Hepatocyte (in vitro differentiated cells): ENCODE measurements at regions not wholly inside any gene's neighbourhood (a gene's known extent, or its start where the extent isn't known, plus 50 kb on each side); places are given as distances from the start of the nearest gene placed in this dataset.

Experiments used
- DNase-seq: peaks from one replicate; pipeline ENCODE4 v3.0.0-alpha.2; 2016; ENCODE audit warnings: low spot score
- H2AFZ ChIP-seq: fragments of 200-600 bp; sonication (generic); 2 replicates; pipeline ENCODE4 v1.6.0; 2016; ENCODE audit warnings: antibody characterized with exemption, mild to moderate bottlenecking
- H3K27ac ChIP-seq: fragments of 200-600 bp; sonication (generic); 2 replicates; pipeline ENCODE4 v1.5.1; 2016; ENCODE audit warnings: mild to moderate bottlenecking
- H3K27me3 ChIP-seq: fragments of 200-600 bp; sonication (generic); 2 replicates; pipeline ENCODE4 v1.6.1; 2016
- H3K36me3 ChIP-seq: fragments of 200-600 bp; sonication (generic); replicated peaks from 2 replicates; pipeline ENCODE4 v1.5.1; 2016; ENCODE audit warnings: low read depth; ENCODE audit not compliant: insufficient read depth
- H3K4me1 ChIP-seq: fragments of 200-600 bp; sonication (generic); 2 replicates; pipeline ENCODE4 v1.5.1; 2016; ENCODE audit warnings: mild to moderate bottlenecking, moderate library complexity; ENCODE audit not compliant: insufficient read depth
- H3K4me2 ChIP-seq: fragments of 200-600 bp; sonication (generic); 2 replicates; pipeline ENCODE4 v1.6.0; 2016
- H3K4me3 ChIP-seq: fragments of 200-600 bp; sonication (generic); 2 replicates; pipeline ENCODE4 v1.5.1; 2016; ENCODE audit warnings: mild to moderate bottlenecking
- H3K79me2 ChIP-seq: fragments of 200-600 bp; sonication (generic); 2 replicates; pipeline ENCODE4 v1.6.0; 2017; ENCODE audit warnings: mild to moderate bottlenecking
- H3K9me2 ChIP-seq: fragments of 200-600 bp; sonication (generic); replicated peaks from 2 replicates; pipeline ENCODE4 v1.6.0; 2017; ENCODE audit warnings: mild to moderate bottlenecking; ENCODE audit not compliant: insufficient read depth
- H3K9me3 ChIP-seq: fragments of 200-600 bp; sonication (generic); 2 replicates; pipeline ENCODE4 v1.5.1; 2016; ENCODE audit warnings: low read depth, mild to moderate bottlenecking
- H4K20me1 ChIP-seq: fragments of 200-600 bp; sonication (generic); 2 replicates; pipeline ENCODE4 v1.6.0; 2016; ENCODE audit warnings: mild to moderate bottlenecking; ENCODE audit not compliant: insufficient read depth, poor library complexity, severe bottlenecking
- EZH2 ChIP-seq: fragments of 200-600 bp; sonication (generic); IDR thresholded peaks from 2 replicates; pipeline ENCODE4 v1.6.1; 2016; ENCODE audit warnings: antibody characterized with exemption, mild to moderate bottlenecking, borderline replicate concordance
- EZH2phosphoT487 ChIP-seq: fragments of 200-600 bp; sonication (generic); IDR thresholded peaks from one replicate; pipeline ENCODE4 v1.6.1; 2018; ENCODE audit warnings: antibody characterized with exemption, mild to moderate bottlenecking, low read depth, moderate library complexity; ENCODE audit not compliant: unreplicated experiment, severe bottlenecking
- WGBS: methylation state at CpG from one replicate; pipeline ENCODE4 v1.1.6; 2016; ENCODE audit warnings: low lambda C conversion rate; ENCODE audit errors: missing lambda C conversion rate; 5-methylcytosine and 5-hydroxymethylcytosine counted together
- TF ChIP-seq, protein P1 (sequence below): fragments of 200-600 bp; sonication (generic); IDR thresholded peaks from 2 replicates; pipeline ENCODE4 v1.5.1; 2016; ENCODE audit warnings: antibody characterized with exemption, mild to moderate bottlenecking; ENCODE audit not compliant: poor library complexity

DNA sequence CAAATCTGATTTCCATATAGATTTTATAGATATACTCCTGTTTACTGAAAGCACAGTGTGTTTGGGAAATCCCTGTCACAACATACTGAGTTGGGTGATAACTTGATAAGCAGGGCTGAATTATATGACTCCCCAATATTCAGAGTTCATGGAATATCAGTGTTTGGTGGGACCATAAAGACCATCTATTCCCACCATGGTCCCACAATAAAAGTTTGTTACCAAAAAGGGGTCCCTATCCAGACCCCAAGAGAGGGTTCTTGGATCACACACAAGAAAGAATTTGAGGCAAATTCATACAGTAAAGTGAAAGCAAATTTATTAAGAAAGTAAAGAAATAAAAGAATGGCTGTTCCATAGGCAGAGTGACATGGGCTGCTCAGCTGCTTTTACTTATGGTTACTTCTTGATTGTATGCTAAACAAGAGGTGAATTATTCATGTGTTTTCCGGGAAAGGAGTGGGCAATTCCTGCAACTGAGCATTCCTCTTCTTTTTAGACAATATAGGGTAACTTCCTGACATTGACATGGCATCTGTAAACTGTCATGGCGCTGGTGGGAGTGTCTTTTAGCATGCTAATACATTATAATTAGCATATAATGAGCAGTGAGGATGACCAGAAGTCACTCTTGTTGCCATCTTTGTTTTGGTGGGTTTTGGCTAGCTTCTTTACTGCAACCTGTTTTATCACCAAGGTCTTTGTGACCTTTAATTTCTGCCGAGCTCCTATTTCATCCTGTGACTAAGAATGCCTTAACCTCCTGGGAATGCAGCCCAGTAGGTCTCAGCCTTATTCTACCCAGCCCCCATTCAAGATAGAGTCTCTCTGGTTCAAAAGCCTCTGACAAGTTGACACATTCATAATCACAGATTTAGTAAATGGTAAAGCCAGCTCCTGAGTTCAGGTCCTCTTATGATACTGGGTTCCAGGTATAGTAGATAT lies 240.6 kb upstream of the PDGFD start:
- H2AFZ ChIP-seq = no peak overlapping the region
- H4K20me1 ChIP-seq = no peaks in the 10 kb centered on the region
- H3K4me2 ChIP-seq = no peak overlapping the region
- no peaks in the 10 kb centered on the region for H3K9me3 ChIP-seq
- no peak overlapping the region for H3K4me3 ChIP-seq
- H3K9me2 ChIP-seq = no peaks in the 10 kb centered on the region
- H3K36me3 ChIP-seq = no peaks in the 10 kb centered on the region
- TF ChIP-seq, protein P1, sequence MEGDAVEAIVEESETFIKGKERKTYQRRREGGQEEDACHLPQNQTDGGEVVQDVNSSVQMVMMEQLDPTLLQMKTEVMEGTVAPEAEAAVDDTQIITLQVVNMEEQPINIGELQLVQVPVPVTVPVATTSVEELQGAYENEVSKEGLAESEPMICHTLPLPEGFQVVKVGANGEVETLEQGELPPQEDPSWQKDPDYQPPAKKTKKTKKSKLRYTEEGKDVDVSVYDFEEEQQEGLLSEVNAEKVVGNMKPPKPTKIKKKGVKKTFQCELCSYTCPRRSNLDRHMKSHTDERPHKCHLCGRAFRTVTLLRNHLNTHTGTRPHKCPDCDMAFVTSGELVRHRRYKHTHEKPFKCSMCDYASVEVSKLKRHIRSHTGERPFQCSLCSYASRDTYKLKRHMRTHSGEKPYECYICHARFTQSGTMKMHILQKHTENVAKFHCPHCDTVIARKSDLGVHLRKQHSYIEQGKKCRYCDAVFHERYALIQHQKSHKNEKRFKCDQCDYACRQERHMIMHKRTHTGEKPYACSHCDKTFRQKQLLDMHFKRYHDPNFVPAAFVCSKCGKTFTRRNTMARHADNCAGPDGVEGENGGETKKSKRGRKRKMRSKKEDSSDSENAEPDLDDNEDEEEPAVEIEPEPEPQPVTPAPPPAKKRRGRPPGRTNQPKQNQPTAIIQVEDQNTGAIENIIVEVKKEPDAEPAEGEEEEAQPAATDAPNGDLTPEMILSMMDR = no peak
- TF ChIP-seq EZH2 = no peak
- H3K79me2 ChIP-seq = no peaks in the 10 kb centered on the region
- 75% methylated on average over 3 of the region's 3 CpGs for WGBS
- H3K27ac ChIP-seq = no peak overlapping the region
- DNase-seq = no peak
- H3K4me1 ChIP-seq = no peaks in the 10 kb centered on the region
- no peaks in the 10 kb centered on the region for H3K27me3 ChIP-seq

DNA sequence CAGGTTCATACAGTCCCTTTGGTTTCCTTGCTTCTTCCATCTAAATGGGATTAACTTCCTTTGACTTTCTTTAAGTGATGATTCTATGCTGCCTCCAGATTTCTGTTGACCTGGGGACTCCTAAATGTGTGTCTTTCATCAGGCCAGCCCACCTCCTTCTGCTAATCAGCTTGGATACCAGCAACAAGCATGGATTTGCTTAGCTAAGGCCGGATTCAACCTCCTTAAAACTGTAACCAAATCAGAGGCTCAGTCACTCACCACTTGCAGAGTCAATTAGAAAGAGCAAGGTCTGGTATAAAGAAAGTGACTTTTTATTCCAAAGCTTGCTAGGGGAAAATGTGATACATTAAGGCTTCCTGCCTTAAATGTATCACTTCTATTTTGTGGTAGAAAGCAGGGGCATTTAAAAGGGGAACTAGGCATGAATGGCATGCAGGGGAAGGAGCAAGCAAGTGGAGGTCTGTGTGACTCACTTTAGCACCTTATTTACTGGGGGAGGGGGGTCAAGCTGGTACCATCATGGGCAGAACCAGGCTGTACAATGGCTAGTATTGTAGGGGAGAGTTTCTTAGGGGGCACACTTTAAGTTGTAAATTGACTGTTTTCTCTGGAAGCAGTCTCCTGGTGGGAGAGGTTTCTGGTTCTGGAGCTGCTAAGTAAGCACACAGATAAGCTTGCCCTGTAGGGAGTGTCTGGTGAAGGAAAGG lies 239.0 kb upstream of the PDGFD start:
- H3K9me3 ChIP-seq = no peaks in the 10 kb centered on the region
- H3K4me2 ChIP-seq = no peak overlapping the region
- no peak overlapping the region for H3K27ac ChIP-seq
- H3K9me2 ChIP-seq = no peaks in the 10 kb centered on the region
- no peaks in the 10 kb centered on the region for H3K79me2 ChIP-seq
- no peak overlapping the region for H3K4me3 ChIP-seq
- DNase-seq = no peak
- no peaks in the 10 kb centered on the region for H3K27me3 ChIP-seq
- H2AFZ ChIP-seq = no peak overlapping the region
- H3K4me1 ChIP-seq = no peaks in the 10 kb centered on the region
- H3K36me3 ChIP-seq = no peaks in the 10 kb centered on the region
- H4K20me1 ChIP-seq = no peaks in the 10 kb centered on the region
- WGBS = 67% methylated on average over 1 of the region's 1 CpG
- TF ChIP-seq, protein P1 = no peak
- no peak for TF ChIP-seq EZH2
- no peak for TF ChIP-seq EZH2phosphoT487

DNA sequence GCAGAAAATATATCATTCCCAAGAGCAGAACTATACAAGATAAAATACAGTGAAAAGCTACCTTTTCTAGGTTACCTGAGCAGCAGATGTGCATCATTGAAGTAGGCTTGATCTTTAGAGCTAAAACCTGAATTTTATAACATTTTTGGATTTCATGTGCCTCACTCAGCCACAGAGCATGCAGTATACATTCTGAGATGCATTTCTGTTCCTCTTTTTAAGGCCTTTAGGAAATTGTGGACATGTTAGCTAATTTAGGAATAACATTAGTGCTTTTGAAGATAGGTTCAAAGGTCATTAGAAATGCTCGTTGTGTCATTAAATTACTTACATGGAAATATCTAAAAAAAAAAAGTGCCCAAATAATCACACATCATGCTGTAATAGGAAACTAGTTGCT lies 230.6 kb upstream of the PDGFD start:
- Histone ChIP-seq H3K27me3 (no peaks in the 10 kb centered on the region), H3K9me3 (no peaks in the 10 kb centered on the region), H3K79me2 (no peaks in the 10 kb centered on the region), H3K36me3 (no peaks in the 10 kb centered on the region), H3K27ac (no peak overlapping the region), H3K4me1 (no peaks in the 10 kb centered on the region), H4K20me1 (no peaks in the 10 kb centered on the region), H3K4me3 (no peak overlapping the region), H3K9me2 (no peaks in the 10 kb centered on the region), H2AFZ (no peak overlapping the region), H3K4me2 (no peak overlapping the region)
- WGBS = 80% methylated on average over 1 of the region's 1 CpG
- DNase-seq = no peak
- TF ChIP-seq EZH2phosphoT487 (no peak), EZH2 (no peak)
- TF ChIP-seq, protein P1 = no peak
